ENCODE measurements at regions not wholly inside any gene's neighbourhood (a gene's known extent, or its start where the extent isn't known, plus 50 kb on each side); places are given as distances from the start of the nearest gene placed in this dataset.

- no peak for TF ChIP-seq EZH2phosphoT487 (IDR thresholded peaks at IDR 0.05; ENCODE audit: borderline replicate concordance, low read depth, low read length)
- no peak for TF ChIP-seq CTCF (conservative IDR thresholded peaks at IDR 0.05; ENCODE audit: low read length)
- Histone ChIP-seq H3K27ac (ENCODE audit: low read depth, low read length, poor library complexity, severe bottlenecking) (no peak overlapping the region), H3K79me2 (ENCODE audit: insufficient read depth, low read depth, low read length) (no peaks in the 10 kb centered on the region), H3K4me2 (ENCODE audit: low read length) (no peak overlapping the region), H2AFZ (ENCODE audit: low read length) (no peak overlapping the region), H3K4me3 (ENCODE audit: low read depth, low read length, poor library complexity, severe bottlenecking) (no peak overlapping the region), H3K4me1 (ENCODE audit: insufficient read depth, low read length, poor library complexity, severe bottlenecking) (no peaks in the 10 kb centered on the region), H3K9me2 (ENCODE audit: insufficient read depth, low read length) (no peaks in the 10 kb centered on the region), H3K36me3 (ENCODE audit: insufficient read depth, low read length) (no peaks in the 10 kb centered on the region), H4K20me1 (ENCODE audit: insufficient read depth, low read length) (no peaks in the 10 kb centered on the region), H3K9me3 (ENCODE audit: low read length) (no peaks in the 10 kb centered on the region)
- BruUV-seq (replicated peaks), result no TSS peak
- DNase-seq (ENCODE audit: low spot score), result no peak
- CTCF ChIA-PET (ENCODE audit: unreplicated experiment), result no interaction called here
- intact Hi-C loops (cut with micrococcal nuclease; ENCODE audit: unreplicated experiment), result no loop called here
- POLR2A ChIA-PET, result no interaction called here
Observed at GRCh38 chr9:23552876-23553601, 273.0 kb downstream of the ELAVL2 start.

GRCh38 chr9:23554686-23555085 lies 271.4 kb downstream of the ELAVL2 start:
- no peak for TF ChIP-seq EZH2phosphoT487 (IDR thresholded peaks at IDR 0.05; ENCODE audit: borderline replicate concordance, low read depth, low read length)
- no peak for TF ChIP-seq CTCF (conservative IDR thresholded peaks at IDR 0.05; ENCODE audit: low read length)
- intact Hi-C loops (cut with micrococcal nuclease; ENCODE audit: unreplicated experiment), result no loop called here
- no peak overlapping the region for H3K27ac ChIP-seq (ENCODE audit: low read depth, low read length, poor library complexity, severe bottlenecking)

GRCh38 chr9:23555851-23556250 lies 270.2 kb downstream of the ELAVL2 start:
- Histone ChIP-seq H3K27ac (ENCODE audit: low read depth, low read length, poor library complexity, severe bottlenecking) (no peak overlapping the region), H2AFZ (ENCODE audit: low read length) (no peak overlapping the region), H3K4me3 (ENCODE audit: low read depth, low read length, poor library complexity, severe bottlenecking) (no peak overlapping the region), H3K36me3 (ENCODE audit: insufficient read depth, low read length) (no peaks in the 10 kb centered on the region), H3K4me2 (ENCODE audit: low read length) (no peak overlapping the region), H3K4me1 (ENCODE audit: insufficient read depth, low read length, poor library complexity, severe bottlenecking) (no peaks in the 10 kb centered on the region), H3K9me2 (ENCODE audit: insufficient read depth, low read length) (no peaks in the 10 kb centered on the region), H4K20me1 (ENCODE audit: insufficient read depth, low read length) (no peaks in the 10 kb centered on the region), H3K79me2 (ENCODE audit: insufficient read depth, low read depth, low read length) (no peaks in the 10 kb centered on the region), H3K9me3 (ENCODE audit: low read length) (no peaks in the 10 kb centered on the region)
- TF ChIP-seq EZH2phosphoT487 (IDR thresholded peaks at IDR 0.05; ENCODE audit: borderline replicate concordance, low read depth, low read length) (no peak), CTCF (conservative IDR thresholded peaks at IDR 0.05; ENCODE audit: low read length) (no peak)
- DNase-seq (ENCODE audit: low spot score), result no peak
- POLR2A ChIA-PET, result no interaction called here
- intact Hi-C loops (cut with micrococcal nuclease; ENCODE audit: unreplicated experiment), result no loop called here
- no TSS peak for BruUV-seq (replicated peaks)
- CTCF ChIA-PET (ENCODE audit: unreplicated experiment), result no interaction called here

More at GRCh38 chr9:23554686-23555085, 271.4 kb downstream of the ELAVL2 start:
- Histone ChIP-seq H3K79me2 (ENCODE audit: insufficient read depth, low read depth, low read length) (no peaks in the 10 kb centered on the region), H3K4me3 (ENCODE audit: low read depth, low read length, poor library complexity, severe bottlenecking) (no peak overlapping the region), H2AFZ (ENCODE audit: low read length) (no peak overlapping the region), H3K9me3 (ENCODE audit: low read length) (no peaks in the 10 kb centered on the region), H3K36me3 (ENCODE audit: insufficient read depth, low read length) (no peaks in the 10 kb centered on the region), H3K4me2 (ENCODE audit: low read length) (no peak overlapping the region), H3K9me2 (ENCODE audit: insufficient read depth, low read length) (no peaks in the 10 kb centered on the region), H3K4me1 (ENCODE audit: insufficient read depth, low read length, poor library complexity, severe bottlenecking) (no peaks in the 10 kb centered on the region), H4K20me1 (ENCODE audit: insufficient read depth, low read length) (no peaks in the 10 kb centered on the region)
- ChIA-PET POLR2A (no interaction called here), CTCF (ENCODE audit: unreplicated experiment) (no interaction called here)
- BruUV-seq (replicated peaks), result no TSS peak
- DNase-seq (ENCODE audit: low spot score), result no peak

Measured in OCI-LY7 (cell line).